Breast epithelium (tissue), 4 donors: ENCODE measurements at regions not wholly inside any gene's neighbourhood (a gene's known extent, or its start where the extent isn't known, plus 50 kb on each side); places are given as distances from the start of the nearest gene placed in this dataset.
"Not testable (repeated sequence)": the region's sequence is repeated elsewhere in the genome, so short reads cannot be mapped to it uniquely, and the experiment has no call there.

Experiments
- DNase-seq, 2 donors: peaks; one replicate each; pipeline ENCODE4 v3.0.0-alpha.2; 2019; ENCODE audit warnings: low spot score in 2 of 2
- H3K27ac ChIP-seq, 2 donors: fragments of 200-600 bp; sonication (generic) in 1 of 2; one replicate each; pipeline ENCODE4 v1.5.1; 2016 to 2019; ENCODE audit warnings: mild to moderate bottlenecking in 1 of 2
- H3K27me3 ChIP-seq, 2 donors: fragments of 200-600 bp; sonication (generic) in 1 of 2; one replicate each; pipeline versions ENCODE4 v1.5.1 to v1.6.0; 2017 to 2019; ENCODE audit warnings: control low read depth in 1 of 2, mild to moderate bottlenecking in 1 of 2
- H3K36me3 ChIP-seq: fragments of 200-600 bp; one replicate; pipeline ENCODE4 v1.5.1; 2019
- H3K4me1 ChIP-seq, 2 donors: fragments of 200-600 bp; sonication (generic); one replicate each; pipeline ENCODE4 v1.5.1; 2016 to 2019; ENCODE audit warnings: control low read depth in 1 of 2
- H3K4me3 ChIP-seq, 3 donors: fragments of 200-600 bp; sonication (generic); 1 replicate in 2 of 3; 2 replicates in 1 of 3; pipeline ENCODE4 v1.5.1; 2016 to 2019; ENCODE audit warnings: mild to moderate bottlenecking in 3 of 3, moderate library complexity in 2 of 3
- H3K9me3 ChIP-seq, 2 donors: fragments of 200-600 bp; sonication (generic) in 1 of 2; one replicate each; pipeline ENCODE4 v1.5.1; 2016 to 2019; ENCODE audit warnings: control low read depth in 1 of 2
- POLR2A ChIP-seq: fragments of 450-650 bp; IDR thresholded peaks from one replicate; pipeline ENCODE4 v1.6.1; 2016; ENCODE audit warnings: antibody characterized with exemption, mild to moderate bottlenecking, moderate library complexity
- POLR2AphosphoS5 ChIP-seq, 3 donors: sonication (generic); formaldehyde crosslinking; IDR thresholded peaks; one replicate each; pipeline ENCODE4 v1.6.1; 2017; ENCODE audit warnings: antibody characterized with exemption in 3 of 3
- intact Hi-C: fragments of 100-400 bp; cut with DNase I; formaldehyde crosslinking; loops from one replicate; pipeline ENCODE4 v1.15.1; 2023; ENCODE audit warnings: low total_unique reads
- TF ChIP-seq, protein P1 (sequence below), 3 donors: fragments of 450-650 bp; IDR thresholded peaks; one replicate each; pipeline ENCODE4 v1.5.1; 2016 to 2017; ENCODE audit warnings: antibody characterized with exemption in 3 of 3, mild to moderate bottlenecking in 3 of 3, moderate library complexity in 3 of 3

- H3K4me1 ChIP-seq, H3K27me3 ChIP-seq, H3K4me3 ChIP-seq, H3K36me3 ChIP-seq, DNase-seq, H3K9me3 ChIP-seq, intact Hi-C loops: not testable (repeated sequence)
- H3K27ac ChIP-seq: peak overlapping the region in 1 of 2 donors; percentile 29
These were observed 56.5 kb upstream of the TNFSF10 start for GRCh38 chr3:172579753-172580152.

GRCh38 chr3:172578714-172579113 lies 55.5 kb upstream of the TNFSF10 start:
- H3K27ac ChIP-seq, H3K9me3 ChIP-seq: not testable (repeated sequence)

DNA sequence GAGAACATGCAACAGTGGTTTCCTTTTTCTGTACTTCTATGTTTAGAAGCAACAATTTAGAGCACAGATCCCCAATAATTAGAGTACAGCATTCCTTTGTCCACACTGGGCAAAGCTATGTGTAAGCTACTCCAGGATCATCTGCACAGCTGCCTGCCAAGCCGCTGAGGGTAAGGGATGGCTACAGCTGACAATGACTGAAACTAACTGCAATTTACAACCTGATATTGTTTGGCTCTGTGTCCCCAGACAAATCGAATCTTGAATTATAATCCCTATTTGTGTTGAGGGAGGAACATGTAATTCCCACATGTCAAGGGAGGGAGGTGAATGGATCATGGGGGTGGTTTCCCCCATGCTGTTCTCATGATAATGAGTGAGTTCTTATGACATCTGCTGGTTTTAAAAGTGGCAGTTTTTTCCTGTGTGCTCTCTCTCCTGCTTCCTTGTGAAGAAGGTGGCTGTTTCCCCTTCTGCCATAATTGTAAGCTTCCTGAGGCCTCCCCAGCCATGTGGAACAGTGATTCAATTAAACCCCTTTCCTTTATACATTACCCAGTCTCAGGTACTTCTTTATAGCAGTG lies 54.8 kb upstream of the TNFSF10 start:
- intact Hi-C loops: no loop called here
- Histone ChIP-seq H3K36me3 (no peaks in the 10 kb centered on the region), H3K4me1 (no peaks in the 10 kb centered on the region), H3K4me3 (no peak overlapping the region), H3K27me3 (no peaks in the 10 kb centered on the region), H3K9me3 (no peaks in the 10 kb centered on the region), H3K27ac (no peak overlapping the region)
- DNase-seq: no peak
- TF ChIP-seq, protein P1, sequence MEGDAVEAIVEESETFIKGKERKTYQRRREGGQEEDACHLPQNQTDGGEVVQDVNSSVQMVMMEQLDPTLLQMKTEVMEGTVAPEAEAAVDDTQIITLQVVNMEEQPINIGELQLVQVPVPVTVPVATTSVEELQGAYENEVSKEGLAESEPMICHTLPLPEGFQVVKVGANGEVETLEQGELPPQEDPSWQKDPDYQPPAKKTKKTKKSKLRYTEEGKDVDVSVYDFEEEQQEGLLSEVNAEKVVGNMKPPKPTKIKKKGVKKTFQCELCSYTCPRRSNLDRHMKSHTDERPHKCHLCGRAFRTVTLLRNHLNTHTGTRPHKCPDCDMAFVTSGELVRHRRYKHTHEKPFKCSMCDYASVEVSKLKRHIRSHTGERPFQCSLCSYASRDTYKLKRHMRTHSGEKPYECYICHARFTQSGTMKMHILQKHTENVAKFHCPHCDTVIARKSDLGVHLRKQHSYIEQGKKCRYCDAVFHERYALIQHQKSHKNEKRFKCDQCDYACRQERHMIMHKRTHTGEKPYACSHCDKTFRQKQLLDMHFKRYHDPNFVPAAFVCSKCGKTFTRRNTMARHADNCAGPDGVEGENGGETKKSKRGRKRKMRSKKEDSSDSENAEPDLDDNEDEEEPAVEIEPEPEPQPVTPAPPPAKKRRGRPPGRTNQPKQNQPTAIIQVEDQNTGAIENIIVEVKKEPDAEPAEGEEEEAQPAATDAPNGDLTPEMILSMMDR (IDR thresholded peaks at IDR 0.05): no peak
- no peak for TF ChIP-seq POLR2A
- no peak for TF ChIP-seq POLR2AphosphoS5 (IDR thresholded peaks at IDR 0.05)

More at GRCh38 chr3:172578714-172579113, 55.5 kb upstream of the TNFSF10 start:
- intact Hi-C loops, H3K27me3 ChIP-seq, DNase-seq, H3K4me3 ChIP-seq, H3K4me1 ChIP-seq, H3K36me3 ChIP-seq: not testable (repeated sequence)

- TF ChIP-seq POLR2A (no peak), POLR2AphosphoS5 (IDR thresholded peaks at IDR 0.05) (no peak)
- TF ChIP-seq, protein P1 (IDR thresholded peaks at IDR 0.05): no peak
- no peak for DNase-seq
- Histone ChIP-seq H3K36me3 (no peaks in the 10 kb centered on the region), H3K27me3 (no peaks in the 10 kb centered on the region), H3K4me3 (no peak overlapping the region), H3K9me3 (peaks cover 8 to 9% of the 10 kb centered on the region in 2 donors), H3K27ac (no peak overlapping the region), H3K4me1 (no peaks in the 10 kb centered on the region)
- intact Hi-C loops: no loop called here
These were observed 52.1 kb upstream of the TNFSF10 start for GRCh38 chr3:172575375-172575774.

GRCh38 chr3:172573422-172573821 lies 50.2 kb upstream of the TNFSF10 start:
- DNase-seq: no peak
- no peaks in the 10 kb centered on the region for H3K4me1 ChIP-seq
- H3K27ac ChIP-seq: no peak overlapping the region
- intact Hi-C loops: no loop called here
- no peaks in the 10 kb centered on the region for H3K27me3 ChIP-seq
- no peak overlapping the region for H3K4me3 ChIP-seq
- no peaks in the 10 kb centered on the region for H3K36me3 ChIP-seq
- TF ChIP-seq POLR2A (no peak), POLR2AphosphoS5 (IDR thresholded peaks at IDR 0.05) (no peak)
- TF ChIP-seq, protein P1 (IDR thresholded peaks at IDR 0.05): no peak
- peaks cover 8 to 9% of the 10 kb centered on the region in 2 donors for H3K9me3 ChIP-seq
